Endothelial cell of umbilical vein (primary cell): ENCODE measurements at regions not wholly inside any gene's neighbourhood (a gene's known extent, or its start where the extent isn't known, plus 50 kb on each side); places are given as distances from the start of the nearest gene placed in this dataset.
"Not testable (repeated sequence)": the region's sequence is repeated elsewhere in the genome, so short reads cannot be mapped to it uniquely, and the experiment has no call there.

Source experiments
- BruUV-seq: library from RNA; stranded (reverse); fragments of 400-500 nt; replicated peaks from 2 replicates; lab custom pipeline; 2021; lab: Mats Ljungman, UMichigan
- CTCF ChIA-PET: fragments of 300-600, 350-600 bp; sonication (Branson Sonifier 250); formaldehyde crosslinking; loops from one replicate; lab custom pipeline; 2021; ENCODE audit warnings: antibody characterized with exemption, inconsistent platforms; lab: Charles Lee
- POLR2A ChIA-PET: fragments of 300-600, 350-600 bp; sonication (Branson Sonifier 250); formaldehyde crosslinking; loops from one replicate; lab custom pipeline; 2021; ENCODE audit warnings: antibody characterized with exemption, inconsistent platforms; lab: Charles Lee
- DNase-seq: peaks from one replicate; pipeline ENCODE4 v3.0.0-alpha.2; 2011; ENCODE audit warnings: low read depth, low spot score
- FAIRE-seq: peaks from 2 replicates; lab custom pipeline; 2011; peaks lifted over from hg19 to GRCh38; lab: Jason Lieb, UNC
- H2AFZ ChIP-seq: 2 replicates; pipeline ENCODE4 v1.6.0; 2012; ENCODE audit warnings: low read depth, low read length, control low read depth, inconsistent platforms
- H3K27ac ChIP-seq: 2 replicates; pipeline ENCODE4 v1.5.1; 2011; ENCODE audit warnings: low read depth, mild to moderate bottlenecking, control low read depth, low read length, moderate library complexity; ENCODE audit not compliant: insufficient read depth
- H3K27me3 ChIP-seq, 2 experiments: 2 replicates each; pipeline versions ENCODE4 v1.6.0 to v1.6.1; 2011; ENCODE audit warnings: low read length in 2 of 2, mixed read lengths in 1 of 2; ENCODE audit not compliant: control insufficient read depth in 2 of 2, insufficient read depth in 2 of 2
- H3K36me3 ChIP-seq, 2 experiments: 2 replicates in 1 of 2; 3 replicates in 1 of 2; pipeline ENCODE4 v1.5.1; 2011; ENCODE audit warnings: low read length in 2 of 2, mild to moderate bottlenecking in 1 of 2, moderate library complexity in 1 of 2; ENCODE audit not compliant: control insufficient read depth in 2 of 2, insufficient read depth in 2 of 2; ENCODE audit errors: extremely low read depth in 1 of 2
- H3K4me1 ChIP-seq: 3 replicates; pipeline ENCODE4 v1.5.1; 2011; ENCODE audit warnings: mild to moderate bottlenecking, low read length; ENCODE audit not compliant: control insufficient read depth, insufficient read depth; ENCODE audit errors: extremely low read depth
- H3K4me2 ChIP-seq: 2 replicates; pipeline ENCODE4 v1.6.1; 2011; ENCODE audit warnings: low read length, control low read depth, mixed read lengths; ENCODE audit not compliant: insufficient read depth
- H3K4me3 ChIP-seq, 3 experiments: fragments of 200-600 bp in 1 of 3; sonication (generic), shearing (Covaris generic) in 1 of 3; replicated peaks in 1 of 3; 2 replicates each; pipeline ENCODE4 v1.5.1; 2011 to 2016; ENCODE audit warnings: control low read depth in 3 of 3, low read length in 3 of 3, mild to moderate bottlenecking in 2 of 3, inconsistent platforms in 1 of 3, low read depth in 1 of 3, moderate library complexity in 1 of 3; ENCODE audit not compliant: insufficient read depth in 1 of 3
- H3K79me2 ChIP-seq: 2 replicates; pipeline ENCODE4 v1.6.0; 2012; ENCODE audit warnings: low read length, inconsistent platforms; ENCODE audit not compliant: control insufficient read depth, insufficient read depth
- H3K9ac ChIP-seq: replicated peaks from 2 replicates; pipeline ENCODE3; 2011; ENCODE audit warnings: low read length, control low read depth; ENCODE audit not compliant: insufficient read depth; ENCODE audit errors: extremely low read depth
- H3K9me1 ChIP-seq: replicated peaks from 3 replicates; pipeline ENCODE4 v1.6.0; 2011; ENCODE audit warnings: mild to moderate bottlenecking, low read length; ENCODE audit not compliant: control insufficient read depth, insufficient read depth; ENCODE audit errors: extremely low read depth
- H3K9me3 ChIP-seq: replicated peaks from 2 replicates; pipeline ENCODE4 v1.5.1; 2012; ENCODE audit warnings: low read length, inconsistent platforms; ENCODE audit not compliant: control insufficient read depth, insufficient read depth
- H4K20me1 ChIP-seq: replicated peaks from 2 replicates; pipeline ENCODE3; 2011; ENCODE audit warnings: mild to moderate bottlenecking, low read length; ENCODE audit not compliant: control insufficient read depth, insufficient read depth; ENCODE audit errors: extremely low read depth
- CTCF ChIP-seq, 2 donors: IDR thresholded peaks; 1 replicate in 1 of 2; 2 replicates in 1 of 2; pipeline ENCODE4 v1.5.1; 2011; ENCODE audit warnings: low read length in 2 of 2, mild to moderate bottlenecking in 2 of 2, moderate library complexity in 2 of 2, control low read depth in 1 of 2, inconsistent platforms in 1 of 2, low read depth in 1 of 2; ENCODE audit not compliant: insufficient read depth in 1 of 2; ENCODE audit errors: extremely low read depth in 1 of 2
- EZH2 ChIP-seq: IDR thresholded peaks from 2 replicates; pipeline ENCODE4 v1.6.1; 2012; ENCODE audit warnings: borderline replicate concordance, low read depth, mild to moderate bottlenecking, moderate library complexity, low read length, inconsistent platforms; ENCODE audit not compliant: severe bottlenecking
- FOS ChIP-seq: IDR thresholded peaks from 2 replicates; pipeline ENCODE4 v1.6.1; 2011; ENCODE audit warnings: mild to moderate bottlenecking, low read length, moderate library complexity, borderline replicate concordance; ENCODE audit not compliant: insufficient read depth
- GATA2 ChIP-seq: IDR thresholded peaks from 2 replicates; pipeline ENCODE4 v1.7.0; 2011; ENCODE audit warnings: low read depth, mild to moderate bottlenecking, moderate library complexity, mixed read lengths, low read length; ENCODE audit not compliant: insufficient read length, insufficient read depth
- JUN ChIP-seq: IDR thresholded peaks from 2 replicates; pipeline ENCODE4 v1.6.1; 2011; ENCODE audit warnings: borderline replicate concordance, low read depth; ENCODE audit not compliant: insufficient read length, insufficient read depth
- MAX ChIP-seq: IDR thresholded peaks from 2 replicates; pipeline ENCODE4 v1.6.1; 2011; ENCODE audit not compliant: insufficient read depth, insufficient read length
- MYC ChIP-seq: IDR thresholded peaks from one replicate; pipeline ENCODE4 v1.6.1; 2011; ENCODE audit warnings: mild to moderate bottlenecking, low read depth, low read length
- POLR2A ChIP-seq: IDR thresholded peaks from 2 replicates; pipeline ENCODE4 v1.6.1; 2012; ENCODE audit warnings: low read depth, mild to moderate bottlenecking, control low read depth, low read length
- POLR2AphosphoS5 ChIP-seq: IDR thresholded peaks from 2 replicates; pipeline ENCODE4 v1.6.1; 2012; ENCODE audit warnings: low read depth, mild to moderate bottlenecking, control low read depth, low read length, moderate library complexity; ENCODE audit not compliant: insufficient read depth
- dilution Hi-C: fragments of 300-500 bp; cut with MboI; formaldehyde crosslinking; loops from one replicate; pipeline ENCODE4 v1.15.0; 2019; ENCODE audit warnings: low sequenced_read_pairs; ENCODE audit not compliant: extremely low pct_ligation_motif_present
- intact Hi-C: fragments of 100-400 bp; cut with micrococcal nuclease; formaldehyde crosslinking; loops from one replicate; pipeline ENCODE4 v1.10.0; 2022

DNA sequence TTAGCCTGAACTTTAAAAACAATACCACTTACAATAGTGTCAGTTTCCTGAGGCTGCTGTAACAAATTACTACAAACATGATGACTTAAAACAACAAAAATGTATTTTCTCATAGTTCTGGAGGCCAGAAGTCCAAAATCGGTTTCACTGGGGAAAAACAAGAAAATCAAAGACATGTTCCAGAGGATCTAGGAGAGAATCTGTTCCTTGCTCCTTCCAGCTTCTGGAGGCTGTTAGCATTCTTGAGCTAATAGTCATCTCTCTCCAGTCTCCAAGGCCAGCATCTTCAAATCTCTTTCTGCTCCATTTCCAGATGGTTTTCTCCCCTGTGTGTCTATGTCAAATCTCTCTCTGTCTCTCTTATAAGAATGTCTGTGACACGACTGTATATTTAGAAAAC lies 67.6 kb upstream of the TEAD1 start:
- Histone ChIP-seq H2AFZ (no peak overlapping the region), H3K9me3 (no peaks in the 10 kb centered on the region), H3K36me3 (no peaks in the 10 kb centered on the region), H3K79me2 (no peaks in the 10 kb centered on the region), H4K20me1 (no peaks in the 10 kb centered on the region), H3K4me1 (no peaks in the 10 kb centered on the region), H3K4me2 (no peak overlapping the region), H3K9ac (no peak overlapping the region), H3K9me1 (no peaks in the 10 kb centered on the region), H3K27me3 (peaks cover 9 to 15% of the 10 kb centered on the region in 2 experiments), H3K4me3 (no peak overlapping the region), H3K27ac (no peak overlapping the region)
- ChIA-PET CTCF (interaction anchor here (0.9 kb wide), 1 partner anchor 29 kb away, joined by 3 read pairs; no protein-coding TSS in a partner anchor), POLR2A (no interaction called here)
- dilution Hi-C loops, result no loop called here
- no peak for TF ChIP-seq GATA2
- TF ChIP-seq FOS, result no peak
- no peak for TF ChIP-seq JUN
- TF ChIP-seq EZH2, result no peak
- no peak for TF ChIP-seq MYC
- TF ChIP-seq POLR2AphosphoS5, result no peak
- TF ChIP-seq MAX, result no peak
- TF ChIP-seq CTCF (IDR thresholded peaks at IDR 0.05; ENCODE audit: extremely low read depth in 1 of 2, insufficient read depth in 1 of 2, low read depth in 1 of 2, low read length in 2 of 2), result no peak
- no peak for TF ChIP-seq POLR2A
- DNase-seq (no peak), FAIRE-seq (no peak)
- no TSS peak for BruUV-seq
- intact Hi-C loops, result no loop called here

DNA sequence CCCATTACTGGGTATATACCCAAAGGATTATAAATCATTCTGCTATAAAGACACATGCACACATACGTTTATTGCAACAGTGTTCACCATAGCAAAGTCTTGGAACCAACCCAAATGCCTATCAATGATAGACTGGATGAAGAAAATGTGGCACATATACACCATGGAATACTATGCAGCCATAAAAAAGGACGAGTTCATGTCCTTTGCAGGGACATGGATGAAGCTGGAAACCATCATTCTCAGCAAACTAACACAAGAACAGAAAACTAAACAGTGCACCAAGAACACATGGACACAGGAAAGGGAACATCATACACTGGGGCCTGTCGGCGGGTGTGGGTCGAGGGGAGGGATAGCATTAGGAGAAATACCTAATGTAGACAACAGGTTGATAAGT lies 65.5 kb upstream of the TEAD1 start:
- DNase-seq, result not testable (repeated sequence)

More for the DNA sequence above, 65.5 kb upstream of the TEAD1 start:
- H3K36me3 ChIP-seq, POLR2A ChIA-PET, dilution Hi-C loops, H3K27ac ChIP-seq, H3K9me1 ChIP-seq, FAIRE-seq, H2AFZ ChIP-seq, H4K20me1 ChIP-seq, BruUV-seq, H3K9me3 ChIP-seq, H3K9ac ChIP-seq, intact Hi-C loops, H3K4me3 ChIP-seq, H3K4me1 ChIP-seq, H3K79me2 ChIP-seq, H3K4me2 ChIP-seq: not testable (repeated sequence)
- CTCF ChIA-PET, result interaction anchor here (1.6 kb wide), 1 partner anchor 280 kb away, joined by 6 read pairs; no protein-coding TSS in a partner anchor
- H3K27me3 ChIP-seq, result peaks cover 9 to 20% of the 10 kb centered on the region in 2 experiments
